HepG2 (cell line): ENCODE measurements at regions not wholly inside any gene's neighbourhood (a gene's known extent, or its start where the extent isn't known, plus 50 kb on each side); places are given as distances from the start of the nearest gene placed in this dataset.

ENCODE experiments used
- ARID2 ChIP-seq: sonication (generic); formaldehyde crosslinking; IDR thresholded peaks from 2 replicates; pipeline ENCODE4 v1.8.1; 2022; ENCODE audit warnings: mild to moderate bottlenecking, missing genetic modification reagents, borderline replicate concordance
- ATF2 ChIP-seq: sonication (generic); formaldehyde crosslinking; IDR thresholded peaks from 2 replicates; pipeline ENCODE4 v1.4.0; 2020; ENCODE audit warnings: missing genetic modification reagents
- CTCF ChIP-seq: sonication (generic); formaldehyde crosslinking; IDR thresholded peaks from 2 replicates; pipeline ENCODE4 v1.5.0; 2020; ENCODE audit warnings: mild to moderate bottlenecking, missing genetic modification reagents, moderate library complexity
- NFE2 ChIP-seq: sonication (generic); formaldehyde crosslinking; IDR thresholded peaks from 2 replicates; pipeline ENCODE4 v1.4.0; 2020; ENCODE audit warnings: missing genetic modification reagents
- NFKB2 ChIP-seq: sonication (generic); formaldehyde crosslinking; IDR thresholded peaks from 2 replicates; pipeline ENCODE4 v1.4.0; 2020; ENCODE audit warnings: missing genetic modification reagents, borderline replicate concordance
- TAF1 ChIP-seq: sonication (generic); formaldehyde crosslinking; IDR thresholded peaks from 2 replicates; pipeline ENCODE4 v1.4.0; 2020; ENCODE audit warnings: missing genetic modification reagents
- TEF ChIP-seq: sonication (generic); formaldehyde crosslinking; IDR thresholded peaks from 2 replicates; pipeline ENCODE4 v1.5.0; 2020; ENCODE audit warnings: missing genetic modification reagents

GRCh38 chr10:45154502-45154901 is 153.8 kb downstream of the ZNF22 start:
- TF ChIP-seq CTCF (CRISPR knock-in tag) (no peak), NFE2 (CRISPR knock-in tag) (no peak), ATF2 (CRISPR knock-in tag) (no peak), ARID2 (CRISPR knock-in tag) (no peak), NFKB2 (CRISPR knock-in tag) (no peak), TEF (CRISPR knock-in tag) (no peak), TAF1 (CRISPR knock-in tag) (no peak)
